Superior temporal gyrus (tissue), 1 donor: ENCODE measurements at regions not wholly inside any gene's neighbourhood (a gene's known extent, or its start where the extent isn't known, plus 50 kb on each side); places are given as distances from the start of the nearest gene placed in this dataset.
"Not testable (repeated sequence)": the region's sequence is repeated elsewhere in the genome, so short reads cannot be mapped to it uniquely, and the experiment has no call there.

Experiments
- DNase-seq: peaks from one replicate; pipeline ENCODE4 v3.0.0-alpha.2; 2016; ENCODE audit errors: extremely low spot score

- no peak for DNase-seq
Observed at GRCh38 chr2:76019128-76019527, 308.4 kb upstream of the GCFC2 start.

- DNase-seq: no peak
Observed at GRCh38 chr2:76009484-76009883, 298.8 kb upstream of the GCFC2 start.

DNA sequence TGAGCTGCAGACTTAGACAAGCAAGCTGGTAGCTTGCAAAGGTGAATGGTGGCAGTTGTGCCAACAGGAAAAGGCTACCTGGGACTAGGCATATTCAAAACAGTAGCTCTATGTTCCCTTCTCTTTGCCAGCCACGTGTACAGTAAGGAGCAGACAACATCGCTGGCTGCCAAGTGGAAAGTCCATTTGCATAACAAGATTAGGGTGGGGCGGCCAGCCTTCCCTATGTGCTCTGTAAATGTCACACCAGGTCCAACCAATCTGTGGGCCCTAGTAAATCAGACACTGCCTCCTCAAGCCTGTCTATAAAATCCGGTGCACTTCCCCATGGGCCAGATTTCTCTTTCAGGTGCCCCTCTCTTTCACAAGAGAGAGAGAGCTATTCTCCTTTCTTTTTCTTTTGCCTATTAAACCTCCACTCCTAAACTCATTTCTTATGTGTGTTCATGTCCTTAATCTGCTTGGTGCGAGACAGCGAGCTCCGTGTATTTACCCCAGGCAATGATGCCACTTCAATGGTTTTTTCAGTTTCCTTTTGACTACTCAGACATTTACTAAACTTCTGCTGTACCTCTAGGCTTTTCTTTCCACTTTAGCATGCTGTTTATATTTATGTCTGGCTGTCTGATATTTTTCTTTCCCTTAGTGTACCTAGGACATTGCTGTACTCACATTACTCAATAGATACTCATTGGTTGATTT, 297.4 kb upstream of the GCFC2 start:
- DNase-seq: no peak

DNA sequence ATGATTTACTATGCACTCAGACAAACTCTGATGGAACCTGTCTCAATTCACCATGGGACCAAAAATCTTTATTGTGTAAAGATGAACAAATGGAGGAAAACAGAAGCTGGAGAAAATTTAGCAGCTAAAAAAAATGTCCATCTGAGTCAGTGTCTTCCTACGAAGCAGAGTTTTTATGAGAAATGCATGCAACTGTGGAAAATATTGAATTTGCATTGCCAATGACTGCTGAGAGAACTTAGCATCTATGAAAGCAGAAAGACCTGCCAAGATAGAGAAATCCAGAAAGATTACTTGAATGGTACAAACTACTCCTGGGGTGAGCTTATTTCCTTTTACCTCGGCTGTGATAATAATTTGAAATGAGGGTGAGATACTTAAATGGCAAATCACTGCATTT, 289.7 kb upstream of the GCFC2 start:
- DNase-seq: no peak

GRCh38 chr2:75998451-75998850, 287.7 kb upstream of the GCFC2 start:
- DNase-seq: no peak

DNA sequence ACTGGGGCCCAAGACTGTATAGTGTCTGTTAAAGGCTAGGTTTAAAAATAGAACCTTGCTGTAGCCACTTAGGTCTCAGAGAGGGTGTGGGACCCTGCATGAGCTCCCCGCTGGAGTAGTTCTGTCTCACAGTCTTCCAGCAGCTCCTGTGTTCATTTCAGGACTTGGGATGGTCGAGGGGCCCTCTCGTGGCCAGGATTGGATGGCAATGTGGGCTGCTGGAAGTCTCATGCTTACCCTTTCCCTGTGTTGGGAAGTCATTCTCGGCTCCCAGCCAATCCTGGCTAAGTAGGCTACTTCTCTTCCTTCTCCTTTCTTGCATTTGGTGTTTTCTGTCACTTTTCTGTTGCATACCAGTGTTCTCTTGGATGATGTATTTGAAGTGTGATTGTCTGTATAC, 284.0 kb upstream of the GCFC2 start:
- DNase-seq: no peak

GRCh38 chr2:75988622-75989021, 277.9 kb upstream of the GCFC2 start:
- DNase-seq: not testable (repeated sequence)

DNA sequence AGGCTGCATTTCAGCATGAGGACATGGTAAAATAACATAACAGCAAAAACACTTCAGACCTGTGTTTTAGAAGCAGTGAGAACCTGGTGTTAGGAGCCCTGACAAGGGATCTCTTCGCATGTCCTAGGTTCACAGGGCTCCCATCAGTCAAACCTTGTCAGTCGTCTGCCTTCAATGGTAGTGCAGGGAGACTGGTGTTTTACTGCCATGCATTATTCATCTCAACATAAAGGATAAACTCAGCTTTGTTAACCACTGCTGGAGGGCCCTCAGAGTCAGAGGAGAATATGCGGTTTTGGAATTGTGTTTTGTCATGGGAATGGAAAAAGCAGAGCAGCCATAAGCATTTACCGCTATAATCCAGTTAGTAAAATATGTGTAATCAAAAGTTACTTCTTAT, 275.9 kb upstream of the GCFC2 start:
- DNase-seq: no peak

- no peak for DNase-seq
Observed at GRCh38 chr2:75982719-75983118, 272.0 kb upstream of the GCFC2 start.

DNA sequence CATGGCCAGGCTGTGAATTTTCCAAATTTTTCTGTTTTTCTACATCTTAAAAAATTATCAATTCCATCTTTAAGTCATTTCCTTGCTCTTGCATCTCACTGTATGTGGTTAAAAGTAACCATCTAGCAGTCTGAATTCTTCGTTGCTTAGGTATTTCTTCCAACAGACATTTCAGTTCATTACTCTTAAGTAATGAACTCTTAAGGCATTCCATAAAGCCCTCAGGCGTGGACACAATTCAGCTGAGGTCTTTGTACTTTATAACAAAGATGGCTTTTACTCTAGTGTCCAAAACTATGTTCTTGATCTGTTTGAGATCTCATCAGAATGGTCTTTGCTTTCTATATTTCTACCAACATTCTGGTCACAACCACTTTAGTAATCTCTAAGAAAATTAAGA, 253.9 kb upstream of the GCFC2 start:
- DNase-seq: no peak

- no peak for DNase-seq
Observed at GRCh38 chr2:75960472-75961009, 249.8 kb upstream of the GCFC2 start.

GRCh38 chr2:75959724-75960471, 249.2 kb upstream of the GCFC2 start:
- DNase-seq: no peak

GRCh38 chr2:75954761-75955160, 244.0 kb upstream of the GCFC2 start:
- DNase-seq: no peak

DNA sequence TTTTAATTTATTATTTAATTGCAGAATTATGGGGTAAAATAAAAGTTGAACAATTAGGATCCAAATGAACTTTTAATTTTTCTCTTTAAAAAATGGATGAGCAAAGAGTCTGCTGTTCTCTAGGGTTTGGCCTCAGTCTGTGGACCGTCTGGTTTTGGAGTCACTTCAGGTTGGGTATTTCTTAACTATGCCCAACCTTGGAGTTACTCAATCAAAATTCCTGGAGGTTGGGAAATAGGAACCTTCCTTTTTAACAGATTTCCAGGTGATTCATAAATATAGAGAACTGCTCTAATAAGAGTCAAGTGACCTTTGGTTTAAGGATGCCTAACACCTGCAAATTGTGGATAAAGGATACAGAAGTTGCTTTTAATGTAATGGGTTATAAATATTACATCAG, 241.5 kb upstream of the GCFC2 start:
- no peak for DNase-seq

DNA sequence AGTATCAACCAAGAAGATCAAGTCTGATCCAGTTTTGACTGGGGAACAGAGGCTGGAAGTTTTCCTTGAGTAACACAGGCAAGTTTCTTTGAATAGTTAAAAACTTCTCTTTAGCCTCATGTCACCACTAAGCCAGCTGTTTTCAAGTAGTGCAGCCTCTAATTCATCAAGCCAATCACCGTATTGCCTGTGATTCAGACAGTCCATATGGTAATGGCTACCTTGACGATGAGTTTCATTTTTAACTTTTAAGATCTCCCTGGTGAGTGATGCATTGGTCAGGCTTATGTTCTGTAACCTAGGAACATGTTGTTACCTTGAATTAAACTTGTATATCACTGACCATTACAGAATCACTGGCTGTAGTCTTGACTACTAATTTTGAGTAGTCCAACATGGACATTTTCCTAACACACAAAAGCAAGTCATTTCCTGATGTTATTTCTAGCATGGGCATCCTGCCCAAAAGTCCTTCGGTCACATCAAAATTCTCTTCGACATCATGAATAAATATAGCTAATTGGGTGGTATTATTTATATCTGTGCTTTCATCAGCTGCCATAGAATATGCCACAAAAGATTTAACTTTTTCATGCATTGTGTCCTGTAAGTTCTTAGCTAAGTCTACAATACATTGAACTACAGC, 238.8 kb upstream of the GCFC2 start:
- DNase-seq: no peak

DNA sequence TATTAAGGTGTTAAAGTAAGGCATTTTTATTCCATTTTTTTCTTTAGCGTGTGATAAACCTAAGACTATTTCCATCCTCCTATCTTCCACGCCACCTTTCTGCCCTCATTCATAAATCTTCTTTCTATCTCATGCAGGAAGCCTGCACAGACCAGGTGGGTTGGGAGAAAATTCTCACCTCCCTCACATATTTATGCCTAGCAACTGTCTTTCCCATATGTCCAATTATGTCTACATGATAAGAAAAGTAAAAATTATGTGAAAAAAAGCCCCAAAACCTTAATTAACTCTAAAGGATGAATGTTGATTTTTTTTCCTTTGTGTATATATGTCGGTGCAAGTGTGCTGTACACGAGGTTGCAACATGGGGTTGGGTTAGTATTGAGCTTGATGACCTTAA, 225.6 kb upstream of the GCFC2 start:
- no peak for DNase-seq

DNA sequence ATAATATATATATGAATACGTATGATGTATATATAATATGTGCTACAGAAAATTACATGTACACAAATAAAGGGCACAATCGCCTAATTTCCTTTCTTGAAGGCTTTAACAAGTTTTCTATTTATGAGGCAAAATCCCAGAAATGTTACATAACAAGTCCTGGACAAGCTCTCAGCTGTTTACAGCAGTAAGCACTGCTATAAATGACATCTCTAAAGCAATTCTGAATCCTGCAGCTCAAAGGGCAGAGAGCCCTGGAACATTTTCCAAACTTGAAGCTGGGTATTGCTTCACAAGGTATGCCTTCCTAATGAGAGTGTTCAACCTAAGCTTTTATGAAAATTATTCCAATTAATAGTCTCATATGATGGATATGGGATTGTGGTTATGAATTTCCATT, 222.3 kb upstream of the GCFC2 start:
- peak; percentile 58 for DNase-seq

DNA sequence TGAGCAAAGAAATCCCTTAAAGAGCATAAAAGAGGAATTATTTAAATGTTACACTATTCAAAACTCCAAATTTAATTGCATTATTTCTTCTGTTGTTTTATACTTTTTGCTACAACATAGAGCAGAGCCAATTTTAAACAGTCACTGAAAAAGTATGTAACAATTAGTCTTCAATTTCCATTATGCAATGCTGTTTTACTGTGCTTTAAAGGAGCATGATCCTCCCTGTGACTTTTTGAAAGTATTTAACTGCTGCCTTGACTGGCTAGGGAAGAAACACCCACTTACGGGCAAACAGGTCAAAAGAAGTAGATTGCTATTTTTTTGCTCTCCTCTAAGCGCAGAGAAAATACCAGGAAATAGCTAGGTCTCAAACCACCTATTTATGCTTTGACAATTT, 217.4 kb upstream of the GCFC2 start:
- no peak for DNase-seq

DNA sequence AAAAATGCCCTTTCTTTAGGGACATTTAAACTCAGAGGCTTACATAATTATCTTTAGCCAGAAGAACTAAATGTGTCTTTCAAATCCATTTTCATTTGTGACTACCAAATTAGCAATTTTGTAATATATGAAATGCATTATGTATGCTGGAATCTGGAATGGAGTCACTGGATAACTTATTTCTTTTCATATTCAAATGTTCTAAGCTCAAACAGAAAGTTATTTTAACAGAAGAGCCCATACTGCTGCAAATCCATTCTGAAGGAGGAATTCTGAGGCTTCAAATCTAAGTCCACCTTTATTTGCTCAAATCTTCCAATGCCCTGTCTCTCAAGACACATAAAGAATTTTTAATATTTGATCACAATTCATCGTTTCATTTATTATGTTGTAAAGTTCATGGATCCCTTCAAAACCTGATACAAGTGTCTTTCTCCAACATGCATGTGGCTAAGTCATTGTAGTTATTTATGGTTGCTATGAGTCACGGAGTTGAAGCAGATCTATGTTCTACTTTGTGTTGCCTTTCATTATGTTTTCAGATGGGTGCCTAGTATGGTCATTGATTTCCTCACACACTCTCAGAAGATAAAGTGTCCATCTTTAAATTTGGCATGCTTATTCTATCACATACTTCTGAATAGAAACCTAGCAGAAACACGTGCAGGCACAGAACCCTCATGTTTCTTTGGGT, 214.8 kb upstream of the GCFC2 start:
- no peak for DNase-seq

GRCh38 chr2:75922191-75922590, 211.5 kb upstream of the GCFC2 start:
- no peak for DNase-seq

DNA sequence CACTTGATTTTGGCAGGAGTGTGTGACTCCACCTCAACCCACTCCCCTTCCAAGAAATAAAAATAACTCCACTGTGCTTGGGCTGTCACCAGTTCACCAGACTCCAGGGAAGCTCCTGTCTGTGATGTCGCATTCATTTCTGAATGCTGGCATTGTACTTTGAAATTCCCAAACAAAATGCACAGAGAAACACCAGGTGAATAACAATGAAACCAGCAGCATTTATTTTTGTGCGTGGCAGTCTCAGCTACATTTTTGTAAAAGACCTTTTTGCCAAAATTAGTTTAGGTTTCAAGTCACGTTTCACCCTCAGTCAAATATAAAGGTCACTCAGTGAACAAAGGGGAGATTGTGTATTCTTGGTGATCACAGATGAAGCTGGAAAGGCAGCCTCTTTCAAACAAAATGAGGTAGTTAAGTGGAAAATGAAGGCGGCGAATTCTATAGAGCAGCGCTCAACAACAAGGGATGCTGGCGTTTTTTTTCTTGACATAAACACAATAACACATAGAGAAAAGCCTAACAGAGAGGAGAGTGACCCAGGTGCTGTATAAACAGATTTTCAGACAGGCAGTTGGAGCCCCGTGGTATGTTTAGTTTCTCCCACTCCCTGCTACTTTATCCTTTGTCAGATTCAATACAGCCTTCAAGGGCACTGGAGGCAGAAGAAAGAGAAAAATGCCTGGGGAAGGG, 210.3 kb upstream of the GCFC2 start:
- DNase-seq: peak; percentile 87
